ENCODE measurements at regions not wholly inside any gene's neighbourhood (a gene's known extent, or its start where the extent isn't known, plus 50 kb on each side); places are given as distances from the start of the nearest gene placed in this dataset.

- intact Hi-C loops (cut with DNase I): no loop called here
- ATAC-seq: no peak
- no peak for DNase-seq
These were observed 167.6 kb upstream of the SMIM23 start for GRCh38 chr5:171617817-171618591.

- intact Hi-C loops (cut with DNase I): no loop called here
- no peak for DNase-seq
- no peak for ATAC-seq
These were observed 166.4 kb upstream of the SMIM23 start for GRCh38 chr5:171619196-171619595.

GRCh38 chr5:171619744-171620143 lies 165.9 kb upstream of the SMIM23 start:
- ATAC-seq (no peak), DNase-seq (no peak)
- intact Hi-C loops (cut with DNase I): loop anchor here (10.0 kb wide), 3 partner anchors 195 to 285 kb away; no protein-coding TSS in a partner anchor

GRCh38 chr5:171622010-171622409 lies 163.6 kb upstream of the SMIM23 start:
- ATAC-seq: no peak
- no peak for DNase-seq
- intact Hi-C loops (cut with DNase I): loop anchor here (10.0 kb wide), 3 partner anchors 197 to 283 kb away; no protein-coding TSS in a partner anchor

GRCh38 chr5:171623107-171623506 lies 162.5 kb upstream of the SMIM23 start:
- DNase-seq: no peak
- ATAC-seq: no peak
- intact Hi-C loops (cut with DNase I): loop anchor here (10.0 kb wide), 3 partner anchors 198 to 282 kb away; no protein-coding TSS in a partner anchor

GRCh38 chr5:171623551-171624097 lies 162.0 kb upstream of the SMIM23 start:
- DNase-seq: no peak
- no peak for ATAC-seq
- intact Hi-C loops (cut with DNase I): loop anchor here (10.0 kb wide), 3 partner anchors 199 to 281 kb away; no protein-coding TSS in a partner anchor

- DNase-seq: no peak
- intact Hi-C loops (cut with DNase I): loop anchor here (10.0 kb wide), 3 partner anchors 200 to 280 kb away; no protein-coding TSS in a partner anchor
These were observed 161.2 kb upstream of the SMIM23 start for GRCh38 chr5:171624396-171624795.

GRCh38 chr5:171625646-171626045 lies 160.0 kb upstream of the SMIM23 start:
- intact Hi-C loops (cut with DNase I): loop anchor here (10.0 kb wide), 3 partner anchors 201 to 279 kb away; no protein-coding TSS in a partner anchor
- no peak for DNase-seq
- ATAC-seq: no peak

More at GRCh38 chr5:171624396-171624795, 161.2 kb upstream of the SMIM23 start:
- no peak for ATAC-seq

- ATAC-seq (no peak), DNase-seq (no peak)
- intact Hi-C loops (cut with DNase I): loop anchor here (10.0 kb wide), 3 partner anchors 203 to 277 kb away; no protein-coding TSS in a partner anchor
These were observed 157.5 kb upstream of the SMIM23 start for GRCh38 chr5:171627936-171628632.

GRCh38 chr5:171628633-171628974 lies 157.0 kb upstream of the SMIM23 start:
- intact Hi-C loops (cut with DNase I): loop anchor here (10.0 kb wide), 3 partner anchors 204 to 276 kb away; no protein-coding TSS in a partner anchor
- ATAC-seq (no peak), DNase-seq (no peak)

- ATAC-seq: no peak
- intact Hi-C loops (cut with DNase I): loop anchor here (10.0 kb wide), 3 partner anchors 204 to 276 kb away; no protein-coding TSS in a partner anchor
These were observed 156.4 kb upstream of the SMIM23 start for GRCh38 chr5:171629221-171629620.

GRCh38 chr5:171629628-171630349 lies 155.8 kb upstream of the SMIM23 start:
- intact Hi-C loops (cut with DNase I): loop anchor here (5.0 to 10.0 kb wide), 4 partner anchors 205 to 275 kb away; no protein-coding TSS in a partner anchor
- peak; percentile 79 for DNase-seq
- peak; percentile 92 to 97 for ATAC-seq

More at GRCh38 chr5:171629221-171629620, 156.4 kb upstream of the SMIM23 start:
- no peak for DNase-seq

GRCh38 chr5:171630350-171631065 lies 155.1 kb upstream of the SMIM23 start:
- no peak for DNase-seq
- peak in 1 of 2 donors; percentile 20 for ATAC-seq
- intact Hi-C loops (cut with DNase I): loop anchor here in 1 of 2 donors (5.0 kb wide), 1 partner anchor 217 kb away; no protein-coding TSS in a partner anchor

GRCh38 chr5:171632616-171633015 lies 153.0 kb upstream of the SMIM23 start:
- no peak for ATAC-seq
- intact Hi-C loops (cut with DNase I): loop anchor here in 1 of 2 donors (5.0 kb wide), 1 partner anchor 215 kb away; no protein-coding TSS in a partner anchor
- DNase-seq: no peak

- DNase-seq (no peak), ATAC-seq (no peak)
- intact Hi-C loops (cut with DNase I): loop anchor here in 1 of 2 donors (5.0 kb wide), 1 partner anchor 213 kb away; no protein-coding TSS in a partner anchor
These were observed 151.7 kb upstream of the SMIM23 start for GRCh38 chr5:171633776-171634470.

- DNase-seq (no peak), ATAC-seq (no peak)
- intact Hi-C loops (cut with DNase I): loop anchor here in 1 of 2 donors (5.0 kb wide), 1 partner anchor 213 kb away; no protein-coding TSS in a partner anchor
These were observed 151.1 kb upstream of the SMIM23 start for GRCh38 chr5:171634511-171634910.

GRCh38 chr5:171635028-171635427 lies 150.6 kb upstream of the SMIM23 start:
- ATAC-seq (no peak), DNase-seq (no peak)
- intact Hi-C loops (cut with DNase I): no loop called here
